ENCODE measurements at regions not wholly inside any gene's neighbourhood (a gene's known extent, or its start where the extent isn't known, plus 50 kb on each side); places are given as distances from the start of the nearest gene placed in this dataset.

GRCh38 chr4:31929676-31930345 lies 1209.6 kb downstream of the PCDH7 start:
- intact Hi-C loops (cut with micrococcal nuclease) = no loop called here
- H3K79me2 ChIP-seq (ENCODE audit: insufficient read depth, low read length) = no peaks in the 10 kb centered on the region
- WGBS (ENCODE audit: insufficient coverage) = no CpG with 5 or more reads among the region's 1 CpG

GRCh38 chr4:31946456-31946855 lies 1226.3 kb downstream of the PCDH7 start:
- Mint-ChIP-seq H3K4me3 (no peak overlapping the region), H3K9me3 (peaks cover 0 to 3% (median 0%) of the 10 kb centered on the region in 7 donors), H3K4me1 (no peaks in the 10 kb centered on the region), H3K27me3 (ENCODE audit: low read depth in 3 of 3) (no peaks in the 10 kb centered on the region), H3K27ac (no peak overlapping the region), H3K36me3 (no peaks in the 10 kb centered on the region)
- H3K4me1 ChIP-seq (ENCODE audit: control insufficient read depth in 1 of 2, insufficient read depth in 2 of 2, low read length in 2 of 2) = no peaks in the 10 kb centered on the region
- H3K9ac ChIP-seq (ENCODE audit: insufficient read depth, low read length, poor library complexity, severe bottlenecking) = no peak overlapping the region
- H3K4me3 ChIP-seq (replicated peaks in 1 of 3; ENCODE audit: low read depth in 2 of 3, low read length in 3 of 3) = no peak overlapping the region
- H3K36me3 ChIP-seq (replicated peaks in 1 of 2; ENCODE audit: control insufficient read depth in 1 of 2, insufficient read depth in 2 of 2, low read length in 2 of 2) = no peaks in the 10 kb centered on the region
- no peak overlapping the region for H3K4me2 ChIP-seq (replicated peaks; ENCODE audit: extremely low read depth, low read length, poor library complexity, severe bottlenecking)
- no peak for DNase-seq
- H3K9me3 ChIP-seq (replicated peaks in 1 of 2; ENCODE audit: control insufficient read depth in 1 of 2, insufficient read depth in 1 of 2, low read length in 2 of 2) = peaks cover 0 to 6% of the 10 kb centered on the region in 2 donors
- TF ChIP-seq, protein P1, sequence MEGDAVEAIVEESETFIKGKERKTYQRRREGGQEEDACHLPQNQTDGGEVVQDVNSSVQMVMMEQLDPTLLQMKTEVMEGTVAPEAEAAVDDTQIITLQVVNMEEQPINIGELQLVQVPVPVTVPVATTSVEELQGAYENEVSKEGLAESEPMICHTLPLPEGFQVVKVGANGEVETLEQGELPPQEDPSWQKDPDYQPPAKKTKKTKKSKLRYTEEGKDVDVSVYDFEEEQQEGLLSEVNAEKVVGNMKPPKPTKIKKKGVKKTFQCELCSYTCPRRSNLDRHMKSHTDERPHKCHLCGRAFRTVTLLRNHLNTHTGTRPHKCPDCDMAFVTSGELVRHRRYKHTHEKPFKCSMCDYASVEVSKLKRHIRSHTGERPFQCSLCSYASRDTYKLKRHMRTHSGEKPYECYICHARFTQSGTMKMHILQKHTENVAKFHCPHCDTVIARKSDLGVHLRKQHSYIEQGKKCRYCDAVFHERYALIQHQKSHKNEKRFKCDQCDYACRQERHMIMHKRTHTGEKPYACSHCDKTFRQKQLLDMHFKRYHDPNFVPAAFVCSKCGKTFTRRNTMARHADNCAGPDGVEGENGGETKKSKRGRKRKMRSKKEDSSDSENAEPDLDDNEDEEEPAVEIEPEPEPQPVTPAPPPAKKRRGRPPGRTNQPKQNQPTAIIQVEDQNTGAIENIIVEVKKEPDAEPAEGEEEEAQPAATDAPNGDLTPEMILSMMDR (IDR thresholded peaks at IDR 0.05) = no peak
- no peak overlapping the region for H3K27ac ChIP-seq (ENCODE audit: low read depth in 1 of 2, low read length in 2 of 2)
- 50% methylated on average over 2 of the region's 3 CpGs for WGBS (ENCODE audit: insufficient coverage)
- no peaks in the 10 kb centered on the region for H4K20me1 ChIP-seq (ENCODE audit: insufficient read depth, low read length)
- no peaks in the 10 kb centered on the region for H3K27me3 ChIP-seq (ENCODE audit: control insufficient read depth in 2 of 2, insufficient read depth in 2 of 2, low read length in 2 of 2)
- intact Hi-C loops (cut with micrococcal nuclease) = no loop called here
- no peak overlapping the region for H2AFZ ChIP-seq (ENCODE audit: insufficient read depth, low read depth, low read length, poor library complexity, severe bottlenecking)
- no peaks in the 10 kb centered on the region for H3K79me2 ChIP-seq (ENCODE audit: insufficient read depth, low read length)

More at GRCh38 chr4:31929676-31930345, 1209.6 kb downstream of the PCDH7 start:
- TF ChIP-seq, protein P1 (IDR thresholded peaks at IDR 0.05) = no peak
- Histone ChIP-seq H3K9me3 (replicated peaks in 1 of 2; ENCODE audit: control insufficient read depth in 1 of 2, insufficient read depth in 1 of 2, low read length in 2 of 2) (peaks cover 0 to under 1% of the 10 kb centered on the region in 2 donors), H3K4me1 (ENCODE audit: control insufficient read depth in 1 of 2, insufficient read depth in 2 of 2, low read length in 2 of 2) (no peaks in the 10 kb centered on the region), H2AFZ (ENCODE audit: insufficient read depth, low read depth, low read length, poor library complexity, severe bottlenecking) (no peak overlapping the region), H3K27me3 (ENCODE audit: control insufficient read depth in 2 of 2, insufficient read depth in 2 of 2, low read length in 2 of 2) (no peaks in the 10 kb centered on the region), H3K36me3 (replicated peaks in 1 of 2; ENCODE audit: control insufficient read depth in 1 of 2, insufficient read depth in 2 of 2, low read length in 2 of 2) (no peaks in the 10 kb centered on the region), H4K20me1 (ENCODE audit: insufficient read depth, low read length) (no peaks in the 10 kb centered on the region), H3K27ac (ENCODE audit: low read depth in 1 of 2, low read length in 2 of 2) (no peak overlapping the region), H3K4me3 (replicated peaks in 1 of 3; ENCODE audit: low read depth in 2 of 3, low read length in 3 of 3) (no peak overlapping the region), H3K4me2 (replicated peaks; ENCODE audit: extremely low read depth, low read length, poor library complexity, severe bottlenecking) (no peak overlapping the region), H3K9ac (ENCODE audit: insufficient read depth, low read length, poor library complexity, severe bottlenecking) (no peak overlapping the region)
- no peak for DNase-seq
- H3K27ac Mint-ChIP-seq = no peak overlapping the region
- no peaks in the 10 kb centered on the region for H3K36me3 Mint-ChIP-seq
- H3K4me3 Mint-ChIP-seq = no peak overlapping the region
- peaks cover 0 to 2% (median 0%) of the 10 kb centered on the region in 3 donors for H3K27me3 Mint-ChIP-seq (ENCODE audit: low read depth in 3 of 3)
- peaks cover 0 to 4% (median 2%) of the 10 kb centered on the region in 7 donors for H3K9me3 Mint-ChIP-seq
- no peaks in the 10 kb centered on the region for H3K4me1 Mint-ChIP-seq
